ENCODE measurements at regions not wholly inside any gene's neighbourhood (a gene's known extent, or its start where the extent isn't known, plus 50 kb on each side); places are given as distances from the start of the nearest gene placed in this dataset.

- TF ChIP-seq YY1 (IDR thresholded peaks at IDR 0.05) (no peak), HNF4G (IDR thresholded peaks at IDR 0.05) (no peak), JUND (IDR thresholded peaks at IDR 0.05) (no peak), TAF1 (conservative IDR thresholded peaks at IDR 0.05) (no peak), MAX (IDR thresholded peaks at IDR 0.05) (no peak), GABPA (IDR thresholded peaks at IDR 0.05 in 1 of 2, conservative IDR thresholded peaks at IDR 0.05 in 1 of 2) (no peak), SP1 (IDR thresholded peaks at IDR 0.05) (no peak), EGR1 (IDR thresholded peaks at IDR 0.05; ENCODE audit: low read depth in 2 of 2) (no peak), RAD21 (IDR thresholded peaks at IDR 0.05) (no peak), RXRA (IDR thresholded peaks at IDR 0.05) (no peak), HNF4A (conservative IDR thresholded peaks at IDR 0.05) (no peak), ZBTB33 (IDR thresholded peaks at IDR 0.05) (no peak)
- TF ChIP-seq, protein P1, sequence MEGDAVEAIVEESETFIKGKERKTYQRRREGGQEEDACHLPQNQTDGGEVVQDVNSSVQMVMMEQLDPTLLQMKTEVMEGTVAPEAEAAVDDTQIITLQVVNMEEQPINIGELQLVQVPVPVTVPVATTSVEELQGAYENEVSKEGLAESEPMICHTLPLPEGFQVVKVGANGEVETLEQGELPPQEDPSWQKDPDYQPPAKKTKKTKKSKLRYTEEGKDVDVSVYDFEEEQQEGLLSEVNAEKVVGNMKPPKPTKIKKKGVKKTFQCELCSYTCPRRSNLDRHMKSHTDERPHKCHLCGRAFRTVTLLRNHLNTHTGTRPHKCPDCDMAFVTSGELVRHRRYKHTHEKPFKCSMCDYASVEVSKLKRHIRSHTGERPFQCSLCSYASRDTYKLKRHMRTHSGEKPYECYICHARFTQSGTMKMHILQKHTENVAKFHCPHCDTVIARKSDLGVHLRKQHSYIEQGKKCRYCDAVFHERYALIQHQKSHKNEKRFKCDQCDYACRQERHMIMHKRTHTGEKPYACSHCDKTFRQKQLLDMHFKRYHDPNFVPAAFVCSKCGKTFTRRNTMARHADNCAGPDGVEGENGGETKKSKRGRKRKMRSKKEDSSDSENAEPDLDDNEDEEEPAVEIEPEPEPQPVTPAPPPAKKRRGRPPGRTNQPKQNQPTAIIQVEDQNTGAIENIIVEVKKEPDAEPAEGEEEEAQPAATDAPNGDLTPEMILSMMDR (IDR thresholded peaks at IDR 0.05; ENCODE audit: low read depth, low read length, missing input control) = no peak
- TF ChIP-seq, protein P2, sequence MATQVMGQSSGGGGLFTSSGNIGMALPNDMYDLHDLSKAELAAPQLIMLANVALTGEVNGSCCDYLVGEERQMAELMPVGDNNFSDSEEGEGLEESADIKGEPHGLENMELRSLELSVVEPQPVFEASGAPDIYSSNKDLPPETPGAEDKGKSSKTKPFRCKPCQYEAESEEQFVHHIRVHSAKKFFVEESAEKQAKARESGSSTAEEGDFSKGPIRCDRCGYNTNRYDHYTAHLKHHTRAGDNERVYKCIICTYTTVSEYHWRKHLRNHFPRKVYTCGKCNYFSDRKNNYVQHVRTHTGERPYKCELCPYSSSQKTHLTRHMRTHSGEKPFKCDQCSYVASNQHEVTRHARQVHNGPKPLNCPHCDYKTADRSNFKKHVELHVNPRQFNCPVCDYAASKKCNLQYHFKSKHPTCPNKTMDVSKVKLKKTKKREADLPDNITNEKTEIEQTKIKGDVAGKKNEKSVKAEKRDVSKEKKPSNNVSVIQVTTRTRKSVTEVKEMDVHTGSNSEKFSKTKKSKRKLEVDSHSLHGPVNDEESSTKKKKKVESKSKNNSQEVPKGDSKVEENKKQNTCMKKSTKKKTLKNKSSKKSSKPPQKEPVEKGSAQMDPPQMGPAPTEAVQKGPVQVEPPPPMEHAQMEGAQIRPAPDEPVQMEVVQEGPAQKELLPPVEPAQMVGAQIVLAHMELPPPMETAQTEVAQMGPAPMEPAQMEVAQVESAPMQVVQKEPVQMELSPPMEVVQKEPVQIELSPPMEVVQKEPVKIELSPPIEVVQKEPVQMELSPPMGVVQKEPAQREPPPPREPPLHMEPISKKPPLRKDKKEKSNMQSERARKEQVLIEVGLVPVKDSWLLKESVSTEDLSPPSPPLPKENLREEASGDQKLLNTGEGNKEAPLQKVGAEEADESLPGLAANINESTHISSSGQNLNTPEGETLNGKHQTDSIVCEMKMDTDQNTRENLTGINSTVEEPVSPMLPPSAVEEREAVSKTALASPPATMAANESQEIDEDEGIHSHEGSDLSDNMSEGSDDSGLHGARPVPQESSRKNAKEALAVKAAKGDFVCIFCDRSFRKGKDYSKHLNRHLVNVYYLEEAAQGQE (IDR thresholded peaks at IDR 0.05) = no peak
These were observed 357.4 kb downstream of the ATP23 start for GRCh38 chr12:58298803-58299202.

Data from liver (tissue), 3 donors.